ENCODE measurements at regions not wholly inside any gene's neighbourhood (a gene's known extent, or its start where the extent isn't known, plus 50 kb on each side); places are given as distances from the start of the nearest gene placed in this dataset.

DNA sequence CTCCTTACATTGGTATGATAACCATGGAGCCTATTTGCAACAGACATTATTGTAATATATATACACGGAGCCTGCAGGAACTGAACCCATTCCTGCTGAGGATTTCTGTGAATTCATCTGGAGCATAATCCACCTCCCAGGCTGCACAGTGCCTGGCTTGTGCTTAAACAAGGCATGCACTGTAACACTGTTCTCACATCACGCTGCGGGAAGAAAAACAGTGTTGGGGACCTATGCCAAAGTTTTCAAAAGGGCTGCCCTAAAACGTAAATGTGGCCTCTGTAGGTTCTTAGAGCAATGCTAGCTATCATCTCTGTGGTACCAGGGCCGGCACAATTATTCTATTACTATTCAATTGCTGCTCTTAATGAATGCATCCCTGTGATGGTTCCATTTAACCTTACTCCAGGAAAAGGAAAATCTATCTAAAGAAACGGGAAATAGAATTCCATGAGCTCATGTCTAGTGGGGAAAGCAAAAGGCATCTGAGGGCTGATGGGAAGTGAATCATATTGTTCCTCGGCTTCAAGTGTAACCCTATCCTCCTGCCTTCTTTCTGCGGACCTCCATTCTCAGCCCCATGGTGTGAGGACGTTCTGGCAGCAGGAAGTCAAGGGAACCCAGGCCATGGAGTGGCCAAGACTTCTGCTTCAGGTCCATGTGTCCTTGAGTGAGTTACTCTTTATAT is 525.5 kb downstream of the SOX6 start:
- WGBS (ENCODE audit: insufficient coverage, low coverage, low lambda C conversion rate, missing lambda C conversion rate) = 54% methylated on average over 6 of the region's 9 CpGs
- TF ChIP-seq CTCF (IDR thresholded peaks at IDR 0.05) (no peak), POLR2A (IDR thresholded peaks at IDR 0.05) (no peak)
- DNase-seq = no peak
- no peak for ATAC-seq
- intact Hi-C loops (cut with DNase I) = no loop called here
- H3K36me3 ChIP-seq = no peaks in the 10 kb centered on the region
- H3K9me3 ChIP-seq = no peaks in the 10 kb centered on the region
- no peak overlapping the region for H3K4me3 ChIP-seq
- H3K4me1 ChIP-seq = no peaks in the 10 kb centered on the region
- H3K27ac ChIP-seq = no peak overlapping the region
- no peaks in the 10 kb centered on the region for H3K27me3 ChIP-seq

DNA sequence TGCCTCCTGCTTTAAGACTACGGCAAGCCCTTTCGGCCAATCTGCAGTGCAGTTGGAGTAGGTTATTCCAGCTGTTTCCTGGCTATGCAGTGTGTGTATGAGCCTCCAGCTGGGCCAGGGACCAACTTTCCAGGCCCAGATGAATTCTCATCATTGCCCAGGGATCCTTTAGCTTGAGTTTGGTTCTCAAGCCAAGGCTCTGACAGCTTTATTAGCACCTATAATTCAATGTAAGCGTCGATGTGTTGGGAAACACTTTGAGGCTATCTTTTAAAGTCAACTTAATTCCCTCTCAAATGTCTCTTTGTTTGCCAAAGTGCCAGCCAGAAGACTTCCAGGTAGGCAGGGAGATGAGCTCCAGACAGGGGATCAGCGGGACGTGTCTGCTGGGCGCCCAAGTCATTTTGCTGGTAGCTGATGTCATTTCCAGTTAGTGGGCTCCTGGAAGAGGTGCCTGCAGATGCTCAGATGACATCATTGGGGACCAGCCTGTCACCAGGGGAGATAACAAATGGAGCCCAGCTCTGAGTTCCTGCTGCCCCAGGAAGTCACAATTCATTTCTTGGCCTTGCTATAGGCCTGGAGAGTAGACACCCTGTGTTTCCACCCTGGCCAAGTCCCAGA is 520.4 kb downstream of the SOX6 start:
- Histone ChIP-seq H3K9me3 (no peaks in the 10 kb centered on the region), H3K27ac (no peak overlapping the region), H3K4me3 (no peak overlapping the region), H3K27me3 (no peaks in the 10 kb centered on the region), H3K4me1 (no peaks in the 10 kb centered on the region), H3K36me3 (no peaks in the 10 kb centered on the region)
- DNase-seq = no peak
- 89% methylated on average over 7 of the region's 7 CpGs for WGBS (ENCODE audit: insufficient coverage, low coverage, low lambda C conversion rate, missing lambda C conversion rate)
- intact Hi-C loops (cut with DNase I) = no loop called here
- no peak for ATAC-seq
- TF ChIP-seq CTCF (IDR thresholded peaks at IDR 0.05) = no peak
- no peak for TF ChIP-seq POLR2A (IDR thresholded peaks at IDR 0.05)

GRCh38 chr11:15836795-15837194 is 519.6 kb downstream of the SOX6 start:
- DNase-seq (no peak), ATAC-seq (no peak)
- Histone ChIP-seq H3K4me1 (no peaks in the 10 kb centered on the region), H3K36me3 (no peaks in the 10 kb centered on the region), H3K27me3 (no peaks in the 10 kb centered on the region), H3K9me3 (no peaks in the 10 kb centered on the region), H3K27ac (no peak overlapping the region), H3K4me3 (no peak overlapping the region)
- TF ChIP-seq CTCF (IDR thresholded peaks at IDR 0.05) = no peak
- TF ChIP-seq POLR2A (IDR thresholded peaks at IDR 0.05) = no peak
- intact Hi-C loops (cut with DNase I) = no loop called here
- WGBS (ENCODE audit: insufficient coverage, low coverage, low lambda C conversion rate, missing lambda C conversion rate) = 62% methylated on average over 1 of the region's 1 CpG

- Histone ChIP-seq H3K4me1 (no peaks in the 10 kb centered on the region), H3K27me3 (no peaks in the 10 kb centered on the region), H3K27ac (no peak overlapping the region), H3K36me3 (no peaks in the 10 kb centered on the region), H3K4me3 (no peak overlapping the region), H3K9me3 (no peaks in the 10 kb centered on the region)
- ATAC-seq (peak; percentile 26 to 76 (median 67)), DNase-seq (no peak)
- WGBS (ENCODE audit: insufficient coverage, low coverage, low lambda C conversion rate, missing lambda C conversion rate) = 100% methylated on average over 4 of the region's 4 CpGs
- intact Hi-C loops (cut with DNase I) = no loop called here
- TF ChIP-seq CTCF (IDR thresholded peaks at IDR 0.05) (no peak), POLR2A (IDR thresholded peaks at IDR 0.05) (no peak)
Measured at GRCh38 chr11:15837901-15838489, 518.4 kb downstream of the SOX6 start.

Measured in right lobe of liver (tissue), 6 donors.